GM12892 (cell line): ENCODE measurements at regions not wholly inside any gene's neighbourhood (a gene's known extent, or its start where the extent isn't known, plus 50 kb on each side); places are given as distances from the start of the nearest gene placed in this dataset.
"Not testable (repeated sequence)": the region's sequence is repeated elsewhere in the genome, so short reads cannot be mapped to it uniquely, and the experiment has no call there.

Experiments used
- POLR2A ChIP-seq: IDR thresholded peaks from 2 replicates; pipeline ENCODE4 v1.6.1; 2011; ENCODE audit warnings: low read depth, low read length, control low read depth
- POLR2AphosphoS5 ChIP-seq: IDR thresholded peaks from 2 replicates; pipeline ENCODE4 v1.6.1; 2011; ENCODE audit warnings: low read depth, low read length, control low read depth
- TAF1 ChIP-seq: IDR thresholded peaks from 2 replicates; pipeline ENCODE4 v1.6.1; 2011; ENCODE audit warnings: low read depth, mild to moderate bottlenecking, control low read depth, low read length, borderline replicate concordance

DNA sequence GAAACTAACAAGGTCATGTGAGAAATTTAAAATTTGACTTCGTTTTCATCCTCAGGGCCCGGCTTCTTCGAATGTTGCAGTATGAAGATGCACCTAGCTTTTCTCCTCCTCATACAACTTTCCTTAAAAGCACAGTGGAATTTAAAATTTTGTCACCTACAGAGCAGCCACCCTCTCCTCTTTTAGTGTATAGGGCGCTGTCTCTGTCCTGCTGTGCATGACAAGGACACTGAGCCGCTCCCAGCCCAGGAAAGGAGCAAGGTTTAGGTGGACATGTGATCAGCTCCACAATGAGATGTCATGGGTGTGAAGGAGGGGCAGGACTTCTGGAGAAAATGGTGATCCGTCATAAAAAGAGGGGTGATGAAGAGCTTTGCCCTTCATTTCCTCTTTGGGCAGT is 1185.4 kb downstream of the RPIA start:
- not testable (repeated sequence) for TF ChIP-seq POLR2A, POLR2AphosphoS5, TAF1
